Heart left ventricle (tissue), 16 donors: ENCODE measurements at regions not wholly inside any gene's neighbourhood (a gene's known extent, or its start where the extent isn't known, plus 50 kb on each side); places are given as distances from the start of the nearest gene placed in this dataset.

Experiments used
- ATAC-seq, 4 donors: fragments of 200-7000 bp; cut with Tn5 transposase; one replicate each; pipeline ENCODE4 v1.9.1; 2020 to 2022; ENCODE audit warnings: moderate library complexity in 4 of 4, mild to moderate bottlenecking in 3 of 4, moderate number of reproducible peaks in 1 of 4
- DNase-seq, 5 donors: peaks; one replicate each; pipeline ENCODE4 v3.0.0-alpha.2; 2020
- H3K27ac ChIP-seq, 12 donors: fragments of 200-600 bp; sonication (generic) in 4 of 12; one replicate each; pipeline versions ENCODE4 v1.5.0 to v1.8.0; 2016 to 2022; ENCODE audit warnings: mild to moderate bottlenecking in 2 of 12
- H3K27me3 ChIP-seq, 9 donors: fragments of 200-600 bp; sonication (generic) in 2 of 9; one replicate each; pipeline versions ENCODE4 v1.5.1 to v1.8.0; 2016 to 2022; ENCODE audit warnings: mild to moderate bottlenecking in 3 of 9
- H3K36me3 ChIP-seq, 9 donors: fragments of 200-600 bp; sonication (generic) in 2 of 9; one replicate each; pipeline versions ENCODE4 v1.5.0 to v1.8.0; 2018 to 2022; ENCODE audit warnings: mild to moderate bottlenecking in 2 of 9
- H3K4me1 ChIP-seq, 12 donors: fragments of 200-600 bp; sonication (generic) in 4 of 12; one replicate each; pipeline versions ENCODE4 v1.5.0 to v1.8.0; 2016 to 2022; ENCODE audit warnings: mild to moderate bottlenecking in 3 of 12
- H3K4me3 ChIP-seq, 12 donors: fragments of 200-600 bp; sonication (generic) in 4 of 12; one replicate each; pipeline versions ENCODE4 v1.5.0 to v1.8.0; 2017 to 2022; ENCODE audit warnings: mild to moderate bottlenecking in 9 of 12, moderate library complexity in 4 of 12
- H3K9me3 ChIP-seq, 12 donors: fragments of 200-600 bp; sonication (generic) in 4 of 12; one replicate each; pipeline versions ENCODE4 v1.5.0 to v1.8.0; 2016 to 2022; ENCODE audit warnings: mild to moderate bottlenecking in 1 of 12
- CTCF ChIP-seq, 12 donors: fragments of 200-600 bp; sonication (generic) in 4 of 12; IDR thresholded peaks; one replicate each; pipeline versions ENCODE4 v1.5.0 to v1.8.0; 2018 to 2022; ENCODE audit warnings: antibody characterized with exemption in 12 of 12, mild to moderate bottlenecking in 5 of 12
- POLR2A ChIP-seq, 2 donors: fragments of 450-650 bp; IDR thresholded peaks; one replicate each; pipeline ENCODE4 v1.6.1; 2017; ENCODE audit warnings: antibody characterized with exemption in 2 of 2, mild to moderate bottlenecking in 2 of 2, moderate library complexity in 2 of 2
- WGBS, 4 donors: extraction: QIAGEN DNeasy Blood & Tissue Kit in 2 of 4; methylation state at CpG; one replicate each; pipeline versions ENCODE4 v1.1.5 to v1.1.7; 2013 to 2018; 5-methylcytosine and 5-hydroxymethylcytosine counted together
- intact Hi-C, 10 donors: fragments of 100-400 bp; cut with DNase I; formaldehyde crosslinking; loops; one replicate each; pipeline versions ENCODE4 v1.11.1 to v1.14.2; 2022
- donor health status: ischemic (EF 13 %, LVEDD 7.1; RV severe dilation, severe dysfunction).
- donor health status: healthy with polysubstance abuse.
- donor health status: DM: no; HTN: yes; CAD: no.
- donor health status: DM: no; HTN: no; CAD: no.
- donor health status: ischemic (EF 25% LVEDD 6.9; RV normal size, moderate dysfunction).
- donor health status: ischemic (EF 25% LVEDD 5.7; RV mildly dilated, moderate dysfunction).
- donor health status: healthy.
- donor health status: DM: yes; HTN: yes; CAD: no.
- donor health status: ischemic (EF 35%, LVEDD 5.7; RV mildly dilated, moderate dysfunction).
- donor health status: nonischemic (EF 11% LVEDD 7.7; RV severe dilation, severe dysfunction).
- donor health status: DM: yes; HTN: yes; CAD: no.
- donor health status: PGD.
- donor health status: ischemic (EF 29% LVEDD 5.4; RV normal size, mild dysfunction).
- donor health status: nonischemic (EF 23%, LVEDD 6.1; RV moderate dilation, normal function).

GRCh38 chr15:48032911-48033310 lies 87.9 kb upstream of the SLC24A5 start:
- Histone ChIP-seq H3K36me3 (no peaks in the 10 kb centered on the region), H3K27ac (no peak overlapping the region), H3K4me3 (no peak overlapping the region), H3K4me1 (no peaks in the 10 kb centered on the region), H3K27me3 (peaks cover 0 to 25% (median 0%) of the 10 kb centered on the region in 9 donors), H3K9me3 (no peaks in the 10 kb centered on the region)
- DNase-seq (no peak), ATAC-seq (no peak)
- no peak for TF ChIP-seq POLR2A (IDR thresholded peaks at IDR 0.05)
- no peak for TF ChIP-seq CTCF (IDR thresholded peaks at IDR 0.05)
- intact Hi-C loops = no loop called here
- WGBS, 4 donors = 82 to 92% (median 89%) methylated on average over 2 of the region's 2 CpGs

GRCh38 chr15:48038221-48038620 lies 82.6 kb upstream of the SLC24A5 start:
- no peak for ATAC-seq
- peaks cover 0 to 27% (median 0%) of the 10 kb centered on the region in 9 donors for H3K27me3 ChIP-seq
- no peaks in the 10 kb centered on the region for H3K4me1 ChIP-seq
- H3K9me3 ChIP-seq = no peaks in the 10 kb centered on the region
- intact Hi-C loops = no loop called here
- H3K36me3 ChIP-seq = no peaks in the 10 kb centered on the region
- TF ChIP-seq CTCF (IDR thresholded peaks at IDR 0.05) (no peak), POLR2A (IDR thresholded peaks at IDR 0.05) (no peak)
- H3K27ac ChIP-seq = no peak overlapping the region
- WGBS, 4 donors = 75 to 86% (median 77%) methylated on average over 2 of the region's 2 CpGs
- H3K4me3 ChIP-seq = no peak overlapping the region
- no peak for DNase-seq

- peaks cover 0 to 23% (median 0%) of the 10 kb centered on the region in 9 donors for H3K27me3 ChIP-seq
- ATAC-seq = no peak
- intact Hi-C loops = no loop called here
- TF ChIP-seq POLR2A (IDR thresholded peaks at IDR 0.05) (no peak), CTCF (IDR thresholded peaks at IDR 0.05) (no peak)
- DNase-seq = no peak
- no peaks in the 10 kb centered on the region for H3K36me3 ChIP-seq
- H3K9me3 ChIP-seq = no peaks in the 10 kb centered on the region
- no peaks in the 10 kb centered on the region for H3K4me1 ChIP-seq
- WGBS, 4 donors = 59 to 67% (median 61%) methylated on average over 6 of the region's 6 CpGs
- no peak overlapping the region for H3K27ac ChIP-seq
- H3K4me3 ChIP-seq = no peak overlapping the region
Measured at GRCh38 chr15:48040166-48040817, 80.5 kb upstream of the SLC24A5 start.

- DNase-seq = no peak
- 92 to 95% (median 94%) methylated on average over 2 of the region's 2 CpGs for WGBS, 4 donors
- H3K4me3 ChIP-seq = no peak overlapping the region
- H3K4me1 ChIP-seq = no peaks in the 10 kb centered on the region
- no peaks in the 10 kb centered on the region for H3K36me3 ChIP-seq
- TF ChIP-seq CTCF (IDR thresholded peaks at IDR 0.05) = no peak
- no peak for TF ChIP-seq POLR2A (IDR thresholded peaks at IDR 0.05)
- no peaks in the 10 kb centered on the region for H3K9me3 ChIP-seq
- ATAC-seq = no peak
- intact Hi-C loops = no loop called here
- no peak overlapping the region for H3K27ac ChIP-seq
- peaks cover 0 to 16% (median 0%) of the 10 kb centered on the region in 9 donors for H3K27me3 ChIP-seq
Measured at GRCh38 chr15:48041454-48041853, 79.3 kb upstream of the SLC24A5 start.
